NCI-H345 (cell line): ENCODE measurements at regions not wholly inside any gene's neighbourhood (a gene's known extent, or its start where the extent isn't known, plus 50 kb on each side); places are given as distances from the start of the nearest gene placed in this dataset.
"Not testable (repeated sequence)": the region's sequence is repeated elsewhere in the genome, so short reads cannot be mapped to it uniquely, and the experiment has no call there.

Source experiments
- DNase-seq: peaks from one replicate; lab custom pipeline; 2025; lab: John Stamatoyannopoulos, UW

GRCh38 chr14:71741241-71741640 lies 191.0 kb upstream of the RGS6 start:
- no peak for DNase-seq

GRCh38 chr14:71742485-71742884 lies 189.7 kb upstream of the RGS6 start:
- no peak for DNase-seq

- DNase-seq, result no peak
Observed at GRCh38 chr14:71745072-71745471, 187.2 kb upstream of the RGS6 start.

GRCh38 chr14:71748196-71748595 lies 184.0 kb upstream of the RGS6 start:
- no peak for DNase-seq

GRCh38 chr14:71749613-71750238 lies 182.5 kb upstream of the RGS6 start:
- DNase-seq, result no peak

GRCh38 chr14:71751264-71751663 lies 181.0 kb upstream of the RGS6 start:
- no peak for DNase-seq

- no peak for DNase-seq
Observed at GRCh38 chr14:71752111-71752738, 180.0 kb upstream of the RGS6 start.

GRCh38 chr14:71753126-71753830 lies 179.0 kb upstream of the RGS6 start:
- peak; percentile 96 for DNase-seq

- no peak for DNase-seq
Observed at GRCh38 chr14:71753976-71754375, 178.3 kb upstream of the RGS6 start.

- no peak for DNase-seq
Observed at GRCh38 chr14:71754422-71755095, 177.7 kb upstream of the RGS6 start.

GRCh38 chr14:71758229-71758951 lies 173.8 kb upstream of the RGS6 start:
- DNase-seq, result peak; percentile 44

- DNase-seq, result no peak
Observed at GRCh38 chr14:71762575-71762974, 169.7 kb upstream of the RGS6 start.

- DNase-seq, result no peak
Observed at GRCh38 chr14:71764701-71765382, 167.4 kb upstream of the RGS6 start.

- DNase-seq, result no peak
Observed at GRCh38 chr14:71765505-71765904, 166.7 kb upstream of the RGS6 start.

GRCh38 chr14:71770431-71770830 lies 161.8 kb upstream of the RGS6 start:
- no peak for DNase-seq

GRCh38 chr14:71771421-71771820 lies 160.8 kb upstream of the RGS6 start:
- DNase-seq, result not testable (repeated sequence)

GRCh38 chr14:71771996-71772395 lies 160.2 kb upstream of the RGS6 start:
- not testable (repeated sequence) for DNase-seq

- DNase-seq, result no peak
Observed at GRCh38 chr14:71773898-71774481, 158.2 kb upstream of the RGS6 start.

- no peak for DNase-seq
Observed at GRCh38 chr14:71776471-71777360, 155.5 kb upstream of the RGS6 start.

- no peak for DNase-seq
Observed at GRCh38 chr14:71780075-71780474, 152.2 kb upstream of the RGS6 start.
